Mesendoderm (in vitro differentiated cells): ENCODE measurements at regions not wholly inside any gene's neighbourhood (a gene's known extent, or its start where the extent isn't known, plus 50 kb on each side); places are given as distances from the start of the nearest gene placed in this dataset.

Source experiments
- DNase-seq: peaks from one replicate; pipeline ENCODE4 v3.0.0; 2013
- H2AK5ac ChIP-seq: 2 replicates; pipeline ENCODE4 v1.6.1; 2013; ENCODE audit warnings: low read length, inconsistent platforms
- H2BK120ac ChIP-seq: 2 replicates; pipeline ENCODE4 v1.6.1; 2013; ENCODE audit warnings: low read depth, mild to moderate bottlenecking, low read length, moderate library complexity, mixed read lengths
- H2BK15ac ChIP-seq: replicated peaks from 2 replicates; pipeline ENCODE4 v1.6.1; 2013; ENCODE audit warnings: low read depth, mild to moderate bottlenecking, moderate library complexity
- H2BK5ac ChIP-seq: 2 replicates; pipeline ENCODE4 v1.6.1; 2013; ENCODE audit warnings: low read length, inconsistent platforms
- H3K18ac ChIP-seq: 2 replicates; pipeline ENCODE4 v1.6.1; 2013; ENCODE audit warnings: mild to moderate bottlenecking, low read length, mixed read lengths
- H3K23ac ChIP-seq: one replicate; pipeline ENCODE4 v1.6.1; 2013; ENCODE audit warnings: low read length
- H3K27ac ChIP-seq: 2 replicates; pipeline ENCODE4 v1.5.1; 2013; ENCODE audit warnings: low read depth, mild to moderate bottlenecking, inconsistent platforms, low read length, moderate library complexity
- H3K27me3 ChIP-seq: 2 replicates; pipeline ENCODE4 v1.6.1; 2013; ENCODE audit warnings: low read length, control low read depth, mild to moderate bottlenecking, inconsistent platforms; ENCODE audit not compliant: insufficient read depth, poor library complexity
- H3K36me3 ChIP-seq: 2 replicates; pipeline ENCODE4 v1.6.1; 2013; ENCODE audit warnings: low read length, inconsistent platforms; ENCODE audit not compliant: control insufficient read depth, insufficient read depth
- H3K4ac ChIP-seq: one replicate; pipeline ENCODE4 v1.6.1; 2013; ENCODE audit warnings: low read depth, mild to moderate bottlenecking, low read length, moderate library complexity
- H3K4me1 ChIP-seq: 2 replicates; pipeline ENCODE4 v1.6.1; 2013; ENCODE audit warnings: low read depth, low read length, inconsistent platforms; ENCODE audit not compliant: control insufficient read depth
- H3K4me2 ChIP-seq: 2 replicates; pipeline ENCODE4 v1.6.1; 2013; ENCODE audit warnings: low read length
- H3K4me3 ChIP-seq: 2 replicates; pipeline ENCODE4 v1.5.1; 2013; ENCODE audit warnings: mild to moderate bottlenecking, low read length
- H3K56ac ChIP-seq: one replicate; pipeline ENCODE4 v1.6.1; 2013; ENCODE audit warnings: low read length
- H3K79me1 ChIP-seq: 2 replicates; pipeline ENCODE4 v1.6.1; 2013; ENCODE audit warnings: low read length, inconsistent platforms
- H3K79me2 ChIP-seq: 2 replicates; pipeline ENCODE4 v1.6.1; 2013; ENCODE audit warnings: mild to moderate bottlenecking, low read length; ENCODE audit not compliant: control insufficient read depth, insufficient read depth
- H3K9ac ChIP-seq: 2 replicates; pipeline ENCODE4 v1.6.1; 2013; ENCODE audit warnings: low read length, inconsistent platforms
- H4K5ac ChIP-seq: one replicate; pipeline ENCODE4 v1.6.1; 2013; ENCODE audit warnings: low read length
- H4K8ac ChIP-seq: one replicate; pipeline ENCODE4 v1.6.1; 2013; ENCODE audit warnings: low read depth, mild to moderate bottlenecking, control low read depth, low read length, moderate library complexity
- WGBS: extraction: QIAGEN DNeasy Blood & Tissue Kit; methylation state at CpG from one replicate; pipeline ENCODE4 v1.1.7; 2013; ENCODE audit warnings: low lambda C conversion rate, missing lambda C conversion rate; ENCODE audit not compliant: insufficient coverage; ENCODE audit errors: extremely low coverage; 5-methylcytosine and 5-hydroxymethylcytosine counted together

DNA sequence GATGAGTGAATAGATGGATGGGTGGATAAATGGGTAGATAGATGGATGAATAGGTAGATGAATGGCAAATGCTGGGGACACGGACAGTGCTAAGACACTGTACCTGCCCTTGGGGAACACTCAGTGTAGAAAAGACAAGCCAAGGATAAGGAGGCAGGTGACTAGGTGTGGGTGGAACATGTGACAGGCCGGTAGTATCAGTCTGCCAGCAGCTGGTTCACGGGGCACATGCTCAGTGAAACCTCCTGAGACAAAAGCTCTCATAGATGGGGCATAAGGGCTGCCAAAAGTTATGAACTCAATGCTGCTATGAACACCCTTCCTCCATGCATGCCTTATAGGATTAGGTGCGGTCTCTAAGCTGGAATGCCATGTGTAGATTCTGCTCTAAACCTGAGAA is 71.0 kb downstream of the C5orf15 start:
- no peaks in the 10 kb centered on the region for H3K4me1 ChIP-seq
- H3K23ac ChIP-seq = no peak overlapping the region
- H3K4me3 ChIP-seq = no peak overlapping the region
- no peak overlapping the region for H2BK120ac ChIP-seq
- H4K5ac ChIP-seq = no peak overlapping the region
- WGBS = no CpG with 5 or more reads among the region's 4 CpGs
- H3K27me3 ChIP-seq = no peaks in the 10 kb centered on the region
- no peak overlapping the region for H2AK5ac ChIP-seq
- H4K8ac ChIP-seq = no peak overlapping the region
- no peak overlapping the region for H3K9ac ChIP-seq
- no peak overlapping the region for H3K18ac ChIP-seq
- H3K4me2 ChIP-seq = no peak overlapping the region
- H3K79me1 ChIP-seq = no peaks in the 10 kb centered on the region
- DNase-seq = no peak
- H3K27ac ChIP-seq = no peak overlapping the region
- H3K79me2 ChIP-seq = no peaks in the 10 kb centered on the region
- H3K4ac ChIP-seq = no peak overlapping the region
- no peak overlapping the region for H2BK15ac ChIP-seq
- no peak overlapping the region for H3K56ac ChIP-seq
- H2BK5ac ChIP-seq = no peak overlapping the region
- no peaks in the 10 kb centered on the region for H3K36me3 ChIP-seq

DNA sequence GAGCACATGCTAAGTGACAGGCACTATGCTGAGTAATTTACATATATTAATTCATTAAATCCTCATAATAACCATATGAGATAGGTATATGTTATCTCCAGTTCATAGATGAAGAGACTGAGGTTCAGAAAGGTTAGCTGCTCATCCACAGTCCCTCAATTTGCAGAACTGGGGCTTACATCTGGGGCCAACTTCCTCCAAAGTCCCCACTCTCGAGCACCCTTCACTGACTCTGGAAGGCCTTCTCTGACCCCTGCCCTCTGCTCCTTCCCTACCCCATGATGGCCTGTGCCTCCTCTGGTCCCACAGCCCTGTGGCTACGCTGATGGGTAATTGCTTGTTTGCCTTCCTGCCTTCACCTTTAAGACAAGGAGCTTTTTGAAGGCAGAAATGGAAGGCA is 71.6 kb downstream of the C5orf15 start:
- Histone ChIP-seq H3K56ac (no peak overlapping the region), H3K23ac (no peak overlapping the region), H3K9ac (no peak overlapping the region), H4K5ac (no peak overlapping the region), H3K27ac (no peak overlapping the region), H2BK15ac (no peak overlapping the region), H4K8ac (no peak overlapping the region), H3K18ac (no peak overlapping the region), H3K27me3 (no peaks in the 10 kb centered on the region), H3K79me2 (no peaks in the 10 kb centered on the region), H2AK5ac (no peak overlapping the region), H3K36me3 (no peaks in the 10 kb centered on the region), H3K4me2 (no peak overlapping the region), H3K4me1 (no peaks in the 10 kb centered on the region), H2BK120ac (no peak overlapping the region), H3K4ac (no peak overlapping the region), H2BK5ac (no peak overlapping the region), H3K4me3 (no peak overlapping the region), H3K79me1 (no peaks in the 10 kb centered on the region)
- no CpG with 5 or more reads among the region's 2 CpGs for WGBS
- no peak for DNase-seq

DNA sequence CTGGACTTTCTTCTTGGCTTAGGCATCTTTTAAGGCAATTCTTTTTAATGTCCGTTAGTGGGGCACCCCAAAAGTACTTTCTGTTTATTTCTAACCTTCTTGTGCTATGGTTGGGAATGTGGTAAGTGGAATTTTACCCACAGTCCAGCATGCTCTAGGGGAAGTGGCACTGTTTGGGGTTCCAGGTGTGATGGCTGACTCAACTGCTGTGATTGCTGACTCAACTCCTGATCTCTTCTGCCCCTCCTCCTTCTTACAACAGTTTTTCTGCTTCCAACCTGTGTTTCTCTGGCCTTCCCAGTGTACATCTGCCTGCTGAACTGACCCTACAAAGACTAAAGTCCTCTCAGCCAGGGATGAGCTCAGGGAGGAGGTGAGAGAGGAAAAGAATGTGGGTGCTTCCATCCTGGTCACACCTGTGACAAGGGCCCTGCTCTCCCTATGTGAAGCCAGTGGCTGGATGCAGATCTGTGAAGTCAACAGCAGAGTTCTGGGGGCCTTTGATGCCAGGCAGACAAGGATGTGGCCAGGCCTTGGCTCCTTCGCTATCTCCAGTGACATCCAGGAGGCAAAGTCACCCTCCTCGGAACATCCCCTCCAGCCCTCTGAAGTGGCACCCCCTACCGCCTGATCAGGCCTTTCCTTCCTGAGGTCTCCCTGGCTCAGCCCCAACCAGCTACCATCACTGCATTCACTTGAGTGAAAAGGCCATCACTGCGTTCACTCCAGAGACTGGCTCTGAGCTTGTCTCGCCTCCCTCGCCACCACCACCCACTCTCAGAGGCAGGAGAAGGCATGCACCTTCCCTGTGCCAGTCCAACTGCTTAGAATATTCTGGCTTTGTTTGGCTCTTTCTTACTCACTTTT is 72.2 kb downstream of the C5orf15 start:
- H3K4me1 ChIP-seq = no peaks in the 10 kb centered on the region
- H4K5ac ChIP-seq = no peak overlapping the region
- H2BK5ac ChIP-seq = no peak overlapping the region
- no peak overlapping the region for H4K8ac ChIP-seq
- no peak overlapping the region for H3K4me3 ChIP-seq
- no peak overlapping the region for H2AK5ac ChIP-seq
- no peak overlapping the region for H3K18ac ChIP-seq
- H3K27ac ChIP-seq = no peak overlapping the region
- H3K36me3 ChIP-seq = no peaks in the 10 kb centered on the region
- no peaks in the 10 kb centered on the region for H3K79me1 ChIP-seq
- DNase-seq = no peak
- no CpG with 5 or more reads among the region's 7 CpGs for WGBS
- H2BK15ac ChIP-seq = no peak overlapping the region
- H3K4ac ChIP-seq = no peak overlapping the region
- no peaks in the 10 kb centered on the region for H3K79me2 ChIP-seq
- H3K9ac ChIP-seq = no peak overlapping the region
- H3K23ac ChIP-seq = no peak overlapping the region
- H3K4me2 ChIP-seq = no peak overlapping the region
- no peak overlapping the region for H3K56ac ChIP-seq
- H3K27me3 ChIP-seq = no peaks in the 10 kb centered on the region
- H2BK120ac ChIP-seq = no peak overlapping the region

DNA sequence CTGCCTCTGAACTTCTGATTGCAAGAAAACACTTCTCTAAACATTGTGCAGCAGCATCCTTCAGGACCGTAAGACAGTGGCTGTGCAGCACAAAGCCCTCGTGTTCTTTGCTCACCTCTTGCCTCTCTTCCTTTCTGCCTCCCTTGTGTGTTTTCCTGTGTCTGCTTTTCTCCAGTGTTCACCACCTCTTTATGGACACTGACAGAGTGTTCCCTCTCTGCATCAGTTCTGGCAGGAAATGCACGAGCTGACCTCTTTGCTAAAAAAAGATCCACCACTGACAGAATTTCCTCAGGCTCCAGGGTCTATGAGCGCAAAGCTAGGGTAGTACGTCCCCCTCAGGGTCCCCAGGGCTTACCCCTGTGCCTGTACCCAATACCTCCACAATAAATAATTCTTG is 74.3 kb downstream of the C5orf15 start:
- no CpG with 5 or more reads among the region's 5 CpGs for WGBS
- H3K23ac ChIP-seq = no peak overlapping the region
- H3K79me1 ChIP-seq = no peaks in the 10 kb centered on the region
- H2BK5ac ChIP-seq = no peak overlapping the region
- H2AK5ac ChIP-seq = no peak overlapping the region
- H2BK120ac ChIP-seq = no peak overlapping the region
- no peak overlapping the region for H3K18ac ChIP-seq
- H3K27ac ChIP-seq = no peak overlapping the region
- H3K4me1 ChIP-seq = no peaks in the 10 kb centered on the region
- no peak overlapping the region for H3K4ac ChIP-seq
- no peak overlapping the region for H3K4me2 ChIP-seq
- H3K79me2 ChIP-seq = no peaks in the 10 kb centered on the region
- H2BK15ac ChIP-seq = no peak overlapping the region
- H3K4me3 ChIP-seq = no peak overlapping the region
- no peaks in the 10 kb centered on the region for H3K27me3 ChIP-seq
- H3K36me3 ChIP-seq = no peaks in the 10 kb centered on the region
- H3K56ac ChIP-seq = no peak overlapping the region
- no peak overlapping the region for H4K8ac ChIP-seq
- no peak for DNase-seq
- no peak overlapping the region for H3K9ac ChIP-seq
- no peak overlapping the region for H4K5ac ChIP-seq

DNA sequence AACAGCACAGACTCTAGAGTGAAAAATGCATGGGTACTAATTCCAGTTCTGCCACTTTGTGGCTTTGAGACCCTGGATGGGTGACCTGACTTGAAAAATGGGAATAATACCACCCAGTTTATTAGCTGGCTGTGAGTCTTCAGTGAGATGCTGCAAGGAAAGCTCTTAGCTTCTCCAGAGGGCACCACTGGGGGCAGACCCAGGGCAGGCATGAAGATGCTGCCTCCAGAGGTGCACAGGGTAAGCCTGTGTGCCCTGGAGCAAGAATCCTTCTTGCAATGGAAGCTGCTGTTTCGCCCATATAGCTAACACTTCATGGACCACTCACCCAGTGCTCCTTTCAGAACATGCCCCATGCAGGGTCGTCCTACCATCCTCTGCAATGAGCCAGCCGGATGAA is 75.7 kb downstream of the C5orf15 start:
- Histone ChIP-seq H3K56ac (no peak overlapping the region), H3K23ac (no peak overlapping the region), H3K4ac (no peak overlapping the region), H3K4me1 (no peaks in the 10 kb centered on the region), H2AK5ac (no peak overlapping the region), H2BK5ac (no peak overlapping the region), H2BK120ac (no peak overlapping the region), H3K79me2 (no peaks in the 10 kb centered on the region), H3K18ac (no peak overlapping the region), H3K79me1 (no peaks in the 10 kb centered on the region), H3K9ac (no peak overlapping the region), H3K27me3 (no peaks in the 10 kb centered on the region), H3K4me3 (no peak overlapping the region), H2BK15ac (no peak overlapping the region), H4K5ac (no peak overlapping the region), H3K27ac (no peak overlapping the region), H4K8ac (no peak overlapping the region), H3K4me2 (no peak overlapping the region), H3K36me3 (no peaks in the 10 kb centered on the region)
- DNase-seq = no peak
- WGBS = no CpG with 5 or more reads among the region's 3 CpGs

DNA sequence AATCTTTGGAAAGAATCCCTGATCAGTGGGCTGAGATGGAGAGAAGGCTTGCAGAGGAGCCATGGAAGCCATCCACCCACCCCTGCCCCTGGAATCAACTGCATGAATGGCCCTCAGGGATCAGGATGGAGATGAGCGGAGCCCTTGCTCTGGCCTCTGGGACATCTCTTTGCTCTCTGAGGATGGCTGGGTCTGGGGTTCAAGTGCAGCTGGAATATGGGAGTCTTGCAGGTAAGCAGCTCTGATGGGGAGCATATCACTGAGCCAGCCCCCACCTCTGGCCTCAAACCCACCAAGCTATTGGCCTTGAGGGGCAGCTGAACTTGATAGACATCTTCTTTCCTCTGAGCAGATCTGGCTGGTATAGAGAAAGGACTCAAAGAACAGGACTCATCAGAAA is 76.1 kb downstream of the C5orf15 start:
- Histone ChIP-seq H3K79me2 (no peaks in the 10 kb centered on the region), H4K5ac (no peak overlapping the region), H3K56ac (no peak overlapping the region), H2AK5ac (no peak overlapping the region), H3K27ac (no peak overlapping the region), H3K4me2 (no peak overlapping the region), H3K79me1 (no peaks in the 10 kb centered on the region), H2BK15ac (no peak overlapping the region), H3K36me3 (no peaks in the 10 kb centered on the region), H3K23ac (no peak overlapping the region), H3K4me1 (no peaks in the 10 kb centered on the region), H3K9ac (no peak overlapping the region), H2BK120ac (no peak overlapping the region), H4K8ac (no peak overlapping the region), H3K4me3 (no peak overlapping the region), H3K4ac (no peak overlapping the region), H2BK5ac (no peak overlapping the region), H3K27me3 (no peaks in the 10 kb centered on the region), H3K18ac (no peak overlapping the region)
- no CpG with 5 or more reads among the region's 1 CpG for WGBS
- no peak for DNase-seq
